Thyroid gland (tissue), 4 donors: ENCODE measurements at regions not wholly inside any gene's neighbourhood (a gene's known extent, or its start where the extent isn't known, plus 50 kb on each side); places are given as distances from the start of the nearest gene placed in this dataset.

Experiments
- POLR2A ChIP-seq, 2 donors: fragments of 450-650 bp; IDR thresholded peaks; one replicate each; pipeline ENCODE4 v1.6.1; 2017; ENCODE audit warnings: antibody characterized with exemption in 2 of 2, mild to moderate bottlenecking in 2 of 2, moderate library complexity in 1 of 2
- TF ChIP-seq, protein P1 (sequence below), 6 experiments: fragments of 200-600 bp in 3 of 6; fragments of 450-650 bp in 3 of 6; sonication (generic) in 3 of 6; IDR thresholded peaks; one replicate each; pipeline ENCODE4 v1.5.1; 2016 to 2019; ENCODE audit warnings: antibody characterized with exemption in 6 of 6, mild to moderate bottlenecking in 2 of 6, inconsistent platforms in 1 of 6, moderate library complexity in 1 of 6

DNA sequence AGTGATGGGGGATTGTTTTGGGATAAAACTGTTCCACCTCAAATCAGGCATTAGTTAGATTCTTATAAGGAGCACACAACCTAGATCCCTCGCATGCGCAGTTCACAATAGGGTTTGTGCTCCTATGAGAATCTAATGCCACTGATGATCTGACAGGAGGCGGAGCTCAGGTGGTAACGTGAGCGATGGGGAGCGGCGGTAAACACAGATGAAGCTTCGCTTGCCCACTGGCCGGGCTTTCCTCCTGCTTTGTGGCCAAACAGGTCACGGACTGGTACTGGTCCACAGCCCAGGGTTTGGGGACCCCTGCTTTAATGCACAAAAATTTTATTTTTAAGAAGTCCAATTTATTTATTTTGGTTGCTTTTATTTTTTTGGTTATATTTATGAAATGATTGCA is 238.8 kb downstream of the AACS start:
- TF ChIP-seq, protein P1, sequence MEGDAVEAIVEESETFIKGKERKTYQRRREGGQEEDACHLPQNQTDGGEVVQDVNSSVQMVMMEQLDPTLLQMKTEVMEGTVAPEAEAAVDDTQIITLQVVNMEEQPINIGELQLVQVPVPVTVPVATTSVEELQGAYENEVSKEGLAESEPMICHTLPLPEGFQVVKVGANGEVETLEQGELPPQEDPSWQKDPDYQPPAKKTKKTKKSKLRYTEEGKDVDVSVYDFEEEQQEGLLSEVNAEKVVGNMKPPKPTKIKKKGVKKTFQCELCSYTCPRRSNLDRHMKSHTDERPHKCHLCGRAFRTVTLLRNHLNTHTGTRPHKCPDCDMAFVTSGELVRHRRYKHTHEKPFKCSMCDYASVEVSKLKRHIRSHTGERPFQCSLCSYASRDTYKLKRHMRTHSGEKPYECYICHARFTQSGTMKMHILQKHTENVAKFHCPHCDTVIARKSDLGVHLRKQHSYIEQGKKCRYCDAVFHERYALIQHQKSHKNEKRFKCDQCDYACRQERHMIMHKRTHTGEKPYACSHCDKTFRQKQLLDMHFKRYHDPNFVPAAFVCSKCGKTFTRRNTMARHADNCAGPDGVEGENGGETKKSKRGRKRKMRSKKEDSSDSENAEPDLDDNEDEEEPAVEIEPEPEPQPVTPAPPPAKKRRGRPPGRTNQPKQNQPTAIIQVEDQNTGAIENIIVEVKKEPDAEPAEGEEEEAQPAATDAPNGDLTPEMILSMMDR (IDR thresholded peaks at IDR 0.05): no peak
- no peak for TF ChIP-seq POLR2A (IDR thresholded peaks at IDR 0.05)
